ENCODE measurements at regions not wholly inside any gene's neighbourhood (a gene's known extent, or its start where the extent isn't known, plus 50 kb on each side); places are given as distances from the start of the nearest gene placed in this dataset.

- no peak for DNase-seq
These were observed 156.8 kb upstream of the BCL6 start for GRCh38 chr3:187902041-187902471.

DNA sequence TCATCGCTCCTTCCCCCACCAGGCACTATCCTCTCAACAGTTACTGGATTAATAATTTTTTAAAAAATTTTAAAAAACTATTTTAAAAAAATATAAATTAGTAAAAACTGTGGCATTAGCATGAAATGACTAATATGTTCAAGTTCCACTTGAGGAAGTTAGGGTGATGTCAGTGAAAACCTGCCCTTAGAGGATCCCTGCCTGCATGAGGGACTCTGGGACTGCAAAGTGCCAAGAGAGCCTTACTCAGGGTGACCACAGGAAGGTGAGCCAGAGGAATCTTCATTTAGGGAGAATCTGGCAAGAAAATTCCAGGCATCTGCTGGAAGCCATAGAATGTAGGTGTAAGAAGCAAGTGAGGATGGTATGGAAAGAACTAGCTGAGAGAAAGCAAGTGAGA, 157.7 kb upstream of the BCL6 start:
- DNase-seq: no peak

DNA sequence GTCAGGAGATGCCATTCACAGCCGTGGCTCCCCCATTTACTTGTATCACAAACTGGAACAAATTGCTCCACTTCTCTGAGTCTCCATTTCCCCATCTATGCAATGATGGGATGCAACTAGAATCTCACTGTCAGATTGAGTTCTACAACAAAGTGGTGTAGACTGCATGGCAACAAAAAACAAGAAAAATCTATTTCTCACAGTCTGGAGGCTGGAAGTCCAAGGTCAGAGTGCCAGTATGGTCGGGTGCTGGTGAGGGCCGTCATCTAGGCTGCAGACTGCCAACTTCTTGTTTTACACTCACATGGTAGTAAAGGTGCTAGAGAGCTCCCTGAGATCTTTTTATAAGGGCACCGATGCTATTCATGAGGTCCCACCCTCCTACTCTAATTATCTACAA, 158.4 kb upstream of the BCL6 start:
- no peak for DNase-seq

DNA sequence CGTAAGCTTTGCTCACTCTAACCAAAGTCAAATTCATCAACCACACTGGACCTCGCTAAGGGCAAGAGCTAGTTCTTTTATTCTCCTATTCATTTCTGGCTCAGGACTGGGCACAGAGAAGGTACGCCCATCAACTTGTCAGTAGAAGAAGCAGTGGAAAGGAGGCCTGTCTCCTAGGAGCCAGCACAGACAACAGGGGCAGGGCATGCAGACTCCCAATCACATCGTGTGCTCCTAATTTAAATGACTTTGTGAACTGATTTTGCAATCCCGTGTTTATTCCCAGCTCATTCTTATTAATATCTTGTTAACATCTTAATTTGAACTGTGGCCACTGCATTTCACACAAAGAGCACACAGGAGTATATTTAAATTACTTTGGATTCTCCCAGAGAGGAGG, 161.1 kb upstream of the BCL6 start:
- DNase-seq: no peak

DNA sequence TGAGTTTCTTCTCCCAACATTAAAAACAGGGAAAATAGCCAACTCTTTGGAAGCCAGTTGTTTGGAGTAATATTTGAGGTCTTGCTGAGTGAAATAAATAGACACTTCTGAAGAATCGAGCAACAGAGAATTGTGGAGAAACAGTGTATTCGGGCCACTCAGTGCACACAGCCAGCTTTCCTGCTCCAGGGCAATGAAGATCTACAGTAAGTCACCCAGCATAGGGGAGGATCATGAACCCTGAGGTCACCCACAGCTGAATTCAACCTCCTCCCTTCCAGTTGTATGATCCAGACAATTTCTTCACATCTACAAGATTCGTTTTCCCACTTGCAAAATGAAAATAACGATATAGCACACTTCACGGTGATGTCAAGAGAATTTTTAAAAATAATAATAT, 161.7 kb upstream of the BCL6 start:
- no peak for DNase-seq

GRCh38 chr3:187909866-187910265, 164.6 kb upstream of the BCL6 start:
- no peak for DNase-seq

- DNase-seq: no peak
These were observed 166.7 kb upstream of the BCL6 start for GRCh38 chr3:187912007-187912406.

- no peak for DNase-seq
These were observed 168.4 kb upstream of the BCL6 start for GRCh38 chr3:187913617-187914033.

DNA sequence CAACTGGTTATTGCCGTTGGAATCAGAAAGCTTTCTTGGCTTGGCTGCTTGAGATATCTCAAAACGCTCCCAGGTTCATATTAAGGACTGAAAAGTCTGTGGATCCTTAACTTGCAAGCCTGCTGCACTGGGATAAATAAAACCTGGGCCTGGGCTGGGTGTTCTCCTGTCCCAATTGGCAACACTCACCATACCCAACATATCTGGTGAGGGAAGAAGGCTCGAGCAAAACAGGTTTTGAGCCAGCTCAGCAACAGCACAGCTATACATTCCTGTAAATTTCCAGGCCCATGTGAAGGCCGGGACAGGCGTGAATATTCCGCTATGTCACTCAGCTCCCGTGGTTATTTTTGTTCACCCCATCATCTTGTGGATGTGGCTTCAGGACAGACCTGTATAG, 169.0 kb upstream of the BCL6 start:
- DNase-seq: no peak

GRCh38 chr3:187916072-187916471, 170.8 kb upstream of the BCL6 start:
- DNase-seq: no peak

- DNase-seq: no peak
These were observed 172.9 kb upstream of the BCL6 start for GRCh38 chr3:187918081-187918644.

DNA sequence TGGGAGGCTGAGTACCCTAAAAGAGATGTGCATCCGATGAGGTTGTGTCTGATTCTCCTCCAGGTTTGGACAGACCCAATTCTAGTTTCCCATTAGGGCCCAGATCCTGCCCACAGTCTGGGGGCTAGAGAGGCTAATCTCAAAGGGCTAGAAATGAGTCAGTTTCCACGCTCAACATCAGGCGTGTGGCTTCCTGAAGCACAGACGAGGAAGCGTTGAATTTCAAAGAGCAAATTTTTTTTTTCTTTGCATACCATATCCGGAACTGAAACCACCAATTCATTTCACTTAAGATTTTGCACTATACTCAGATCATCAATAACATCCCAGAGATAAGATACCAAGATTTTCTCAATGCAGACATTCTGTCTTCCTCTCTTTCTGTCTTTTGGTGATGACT, 173.8 kb upstream of the BCL6 start:
- DNase-seq: peak; percentile 14

DNA sequence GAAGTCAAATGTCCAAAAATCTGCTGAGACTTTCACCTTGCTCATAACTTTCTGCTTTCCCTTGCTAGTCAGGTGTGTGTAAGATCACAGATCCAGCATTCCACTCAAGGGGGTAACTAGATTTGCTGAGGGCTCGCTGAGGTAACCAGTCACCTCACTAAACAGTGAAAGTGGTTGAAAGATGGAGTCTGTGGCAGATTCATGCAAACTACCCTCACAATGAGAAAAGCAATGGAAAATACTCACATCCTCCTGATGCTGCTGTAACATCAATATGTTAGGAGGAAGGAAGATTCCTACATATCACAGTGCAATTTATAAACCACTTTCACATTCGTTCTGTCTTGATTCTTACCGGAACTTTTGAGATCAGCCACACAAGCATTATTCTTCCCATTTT, 174.3 kb upstream of the BCL6 start:
- no peak for DNase-seq

GRCh38 chr3:187920030-187920429, 174.8 kb upstream of the BCL6 start:
- DNase-seq: no peak

- DNase-seq: no peak
These were observed 175.6 kb upstream of the BCL6 start for GRCh38 chr3:187920913-187921312.

- no peak for DNase-seq
These were observed 176.3 kb upstream of the BCL6 start for GRCh38 chr3:187921391-187922074.

GRCh38 chr3:187922704-187923416, 177.6 kb upstream of the BCL6 start:
- no peak for DNase-seq

DNA sequence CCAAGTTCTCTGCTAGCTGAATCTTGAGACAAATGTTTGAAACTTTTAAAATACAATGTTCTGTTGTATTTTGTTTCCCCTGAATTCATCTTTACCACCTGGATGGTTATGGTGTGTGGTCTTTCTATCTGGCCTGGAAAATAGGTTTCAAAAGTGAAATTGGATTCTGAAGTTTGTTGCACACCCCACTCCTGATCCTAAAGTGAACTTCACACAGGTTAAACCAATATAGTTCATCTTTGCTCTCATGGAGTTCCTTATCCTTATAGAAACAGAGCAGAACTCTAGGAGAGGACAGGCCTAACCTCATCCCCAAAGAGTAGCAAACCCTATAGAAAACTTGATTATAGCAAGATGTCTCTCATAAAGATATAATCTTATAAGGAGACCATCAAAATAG, 179.4 kb upstream of the BCL6 start:
- no peak for DNase-seq

- no peak for DNase-seq
These were observed 180.1 kb upstream of the BCL6 start for GRCh38 chr3:187925326-187925725.

DNA sequence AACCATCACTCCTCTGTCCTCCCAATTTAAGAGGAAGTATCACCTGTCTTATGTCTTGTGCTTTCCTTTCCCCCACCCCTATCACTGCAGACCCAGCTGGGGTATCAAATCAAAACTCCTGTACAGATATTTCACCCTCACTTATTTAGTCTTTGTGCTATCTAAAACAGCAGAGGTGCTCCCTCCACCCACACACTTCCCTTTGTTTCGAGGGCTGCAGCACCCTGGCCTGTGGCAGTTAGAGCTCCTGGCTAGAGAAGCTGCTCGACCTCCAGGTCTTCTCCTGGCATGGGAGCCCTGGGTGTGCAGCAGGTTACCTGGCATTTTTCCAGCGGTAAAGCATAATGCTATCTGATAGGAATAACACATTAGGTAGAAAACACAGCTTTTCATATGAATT, 181.4 kb upstream of the BCL6 start:
- DNase-seq: no peak

DNA sequence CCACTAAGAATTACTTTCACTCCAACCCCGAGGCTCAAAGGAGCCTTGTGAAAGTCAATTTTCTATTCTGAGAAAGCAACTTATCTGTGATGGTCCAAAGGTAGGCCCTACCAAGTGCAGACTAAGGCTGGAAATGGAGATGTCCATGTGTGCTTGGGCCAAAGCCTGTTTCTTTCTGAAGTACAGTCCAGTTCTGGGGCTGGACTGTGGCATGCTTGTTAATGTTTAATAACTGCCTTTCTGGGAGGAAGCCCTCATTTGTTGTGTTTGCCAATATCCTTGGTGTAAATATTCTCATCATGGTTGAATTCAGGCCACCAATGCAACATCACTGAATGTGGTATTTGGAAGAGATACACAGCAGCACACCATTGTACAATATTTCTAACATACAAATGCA, 182.3 kb upstream of the BCL6 start:
- DNase-seq: no peak

DNA sequence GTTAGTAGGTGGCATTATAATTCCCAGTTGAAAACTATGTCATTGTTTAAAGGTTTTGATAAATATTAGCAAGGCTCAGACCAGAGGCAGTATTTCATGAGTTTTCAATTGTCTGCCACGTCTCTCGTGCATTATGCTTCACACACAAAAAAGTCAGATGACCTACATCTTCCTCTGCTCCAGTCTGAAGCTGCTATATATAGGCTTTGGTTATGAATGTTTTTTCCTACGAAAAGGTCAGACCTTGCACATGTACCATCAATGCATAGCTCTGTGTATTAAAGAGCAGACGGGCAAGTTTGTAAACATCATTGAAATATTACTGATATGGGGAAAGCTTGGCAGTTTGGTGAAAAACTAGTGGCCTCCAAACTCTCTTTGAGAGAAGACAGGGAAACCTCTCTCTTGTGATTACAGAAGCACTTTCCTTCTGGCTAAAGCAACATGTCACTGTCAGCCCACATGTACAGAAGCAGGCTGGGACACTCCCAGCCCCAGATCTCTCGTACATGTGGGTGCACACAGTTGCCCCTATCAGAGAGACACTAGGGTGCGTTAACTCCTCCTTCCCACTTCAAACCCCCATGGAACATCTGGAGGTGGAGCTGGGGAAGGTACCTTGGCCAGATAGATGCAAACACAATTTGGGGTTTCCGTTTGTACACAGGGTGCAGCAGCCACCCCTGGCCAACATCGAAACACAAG, 184.0 kb upstream of the BCL6 start:
- DNase-seq: no peak

- DNase-seq: no peak
These were observed 184.8 kb upstream of the BCL6 start for GRCh38 chr3:187930021-187930420.

DNA sequence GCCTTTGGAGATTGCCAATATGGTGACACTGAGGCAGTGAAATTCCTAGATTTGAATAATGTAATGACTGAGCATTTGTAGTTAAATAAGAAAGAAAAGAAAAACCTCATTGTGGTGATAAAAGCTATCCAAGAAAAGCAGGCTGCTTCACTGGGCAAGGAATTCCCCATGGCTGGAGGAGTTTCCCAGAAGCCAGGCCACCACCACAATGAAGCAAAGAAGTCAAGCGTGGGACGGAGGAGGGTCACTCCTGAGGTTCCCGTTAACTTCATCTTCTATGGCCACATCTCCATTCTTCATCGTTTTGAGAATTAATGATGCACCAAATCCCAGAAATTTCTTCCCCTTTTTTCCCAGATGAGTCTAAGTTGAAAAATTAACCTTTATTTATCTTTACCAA, 185.8 kb upstream of the BCL6 start:
- no peak for DNase-seq

Data from dermis blood vessel endothelial cell (primary cell).